Astrocyte (in vitro differentiated cells and primary cell): ENCODE measurements at regions not wholly inside any gene's neighbourhood (a gene's known extent, or its start where the extent isn't known, plus 50 kb on each side); places are given as distances from the start of the nearest gene placed in this dataset.
A peak's percentile ranks its signal among the peaks of the same experiment; 100 is the strongest.

Source experiments
- DNase-seq: peaks from one replicate; pipeline ENCODE4 v3.0.0-alpha.2; 2010; ENCODE audit warnings: low read depth
- FAIRE-seq: peaks from 2 replicates; lab custom pipeline; 2011; peaks lifted over from hg19 to GRCh38; lab: Jason Lieb, UNC
- H2AFZ ChIP-seq: 2 replicates; pipeline ENCODE4 v1.6.0; 2012; ENCODE audit warnings: low read depth, low read length, inconsistent platforms
- H3K27ac ChIP-seq: 2 replicates; pipeline ENCODE4 v1.5.1; 2011; ENCODE audit warnings: low read depth, low read length, inconsistent platforms
- H3K27me3 ChIP-seq: 2 replicates; pipeline ENCODE4 v1.6.0; 2011; ENCODE audit warnings: low read length, inconsistent platforms; ENCODE audit not compliant: insufficient read depth
- H3K36me3 ChIP-seq: 2 replicates; pipeline ENCODE4 v1.5.1; 2011; ENCODE audit warnings: low read length, inconsistent platforms; ENCODE audit not compliant: insufficient read depth
- H3K4me1 ChIP-seq: 2 replicates; pipeline ENCODE4 v1.5.1; 2011; ENCODE audit warnings: low read length, inconsistent platforms; ENCODE audit not compliant: insufficient read depth
- H3K4me2 ChIP-seq: 2 replicates; pipeline ENCODE4 v1.6.0; 2012; ENCODE audit warnings: low read length, inconsistent platforms
- H3K4me3 ChIP-seq: 2 replicates; pipeline ENCODE4 v1.5.1; 2011; ENCODE audit warnings: low read depth, mild to moderate bottlenecking, low read length, inconsistent platforms; ENCODE audit not compliant: insufficient read depth
- H3K79me2 ChIP-seq: 2 replicates; pipeline ENCODE4 v1.6.0; 2012; ENCODE audit warnings: mild to moderate bottlenecking, low read length, inconsistent platforms; ENCODE audit not compliant: insufficient read depth
- H3K9ac ChIP-seq: 2 replicates; pipeline ENCODE4 v1.6.0; 2012; ENCODE audit warnings: mild to moderate bottlenecking, low read length, inconsistent platforms
- H3K9me3 ChIP-seq: 2 replicates; pipeline ENCODE4 v1.5.1; 2012; ENCODE audit warnings: low read depth, mild to moderate bottlenecking, low read length, inconsistent platforms; ENCODE audit not compliant: insufficient read depth
- H4K20me1 ChIP-seq: 2 replicates; pipeline ENCODE4 v1.6.0; 2012; ENCODE audit warnings: low read length, inconsistent platforms; ENCODE audit not compliant: insufficient read depth
- H3K27ac Mint-ChIP-seq: one replicate; pipeline ENCODE4 v1.8.0; 2021; ENCODE audit warnings: mild to moderate bottlenecking, mixed read lengths; ENCODE audit not compliant: unreplicated experiment
- H3K27me3 Mint-ChIP-seq: one replicate; pipeline ENCODE4 v1.8.0; 2021; ENCODE audit warnings: low read depth, mixed read lengths; ENCODE audit not compliant: unreplicated experiment
- H3K36me3 Mint-ChIP-seq: one replicate; pipeline ENCODE4 v1.8.0; 2021; ENCODE audit warnings: low read depth, mixed read lengths; ENCODE audit not compliant: unreplicated experiment
- H3K4me1 Mint-ChIP-seq: one replicate; pipeline ENCODE4 v1.8.0; 2021; ENCODE audit warnings: low read depth, mixed read lengths; ENCODE audit not compliant: unreplicated experiment
- H3K4me3 Mint-ChIP-seq: one replicate; pipeline ENCODE4 v1.8.0; 2021; ENCODE audit warnings: mild to moderate bottlenecking, moderate library complexity, mixed read lengths; ENCODE audit not compliant: unreplicated experiment
- H3K9me3 Mint-ChIP-seq: one replicate; pipeline ENCODE4 v1.8.0; 2021; ENCODE audit warnings: mild to moderate bottlenecking, mixed read lengths; ENCODE audit not compliant: unreplicated experiment
- EZH2 ChIP-seq: IDR thresholded peaks from 2 replicates; pipeline ENCODE4 v1.6.1; 2012; ENCODE audit warnings: mild to moderate bottlenecking, low read length, inconsistent platforms; ENCODE audit not compliant: insufficient read depth
- TF ChIP-seq, protein P1 (sequence below): IDR thresholded peaks from 2 replicates; pipeline ENCODE4 v1.5.1; 2011; ENCODE audit warnings: low read depth, mild to moderate bottlenecking, inconsistent platforms, low read length, moderate library complexity; ENCODE audit not compliant: insufficient read depth

DNA sequence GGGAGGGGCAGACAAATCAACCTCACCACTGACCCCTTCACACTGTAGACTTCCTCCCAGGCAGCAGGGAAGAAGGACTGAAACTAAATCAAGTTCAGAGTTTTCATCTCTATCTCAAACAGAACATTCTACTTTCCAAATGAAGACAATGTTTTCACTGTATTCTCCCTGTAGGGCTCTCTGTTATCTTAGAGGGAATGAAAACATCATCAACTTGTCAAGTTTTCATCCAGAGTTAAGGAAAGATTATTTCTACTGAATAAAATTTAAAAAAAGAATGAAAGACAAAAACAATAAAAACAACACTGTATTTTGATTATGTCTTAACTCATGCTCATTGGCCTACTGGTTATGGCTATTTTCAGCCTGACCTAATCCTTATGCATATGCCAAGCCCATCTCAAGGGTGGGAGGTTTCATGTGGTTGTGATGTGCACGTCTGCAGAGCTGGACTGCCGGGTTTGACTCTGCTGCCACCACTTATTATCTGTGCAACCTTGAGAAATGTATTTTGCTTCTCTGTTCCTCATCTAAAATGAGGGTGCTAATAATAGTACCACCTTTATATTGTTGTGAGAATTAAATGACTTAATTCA lies 152.0 kb upstream of the AVPR1A start:
- TF ChIP-seq, protein P1, sequence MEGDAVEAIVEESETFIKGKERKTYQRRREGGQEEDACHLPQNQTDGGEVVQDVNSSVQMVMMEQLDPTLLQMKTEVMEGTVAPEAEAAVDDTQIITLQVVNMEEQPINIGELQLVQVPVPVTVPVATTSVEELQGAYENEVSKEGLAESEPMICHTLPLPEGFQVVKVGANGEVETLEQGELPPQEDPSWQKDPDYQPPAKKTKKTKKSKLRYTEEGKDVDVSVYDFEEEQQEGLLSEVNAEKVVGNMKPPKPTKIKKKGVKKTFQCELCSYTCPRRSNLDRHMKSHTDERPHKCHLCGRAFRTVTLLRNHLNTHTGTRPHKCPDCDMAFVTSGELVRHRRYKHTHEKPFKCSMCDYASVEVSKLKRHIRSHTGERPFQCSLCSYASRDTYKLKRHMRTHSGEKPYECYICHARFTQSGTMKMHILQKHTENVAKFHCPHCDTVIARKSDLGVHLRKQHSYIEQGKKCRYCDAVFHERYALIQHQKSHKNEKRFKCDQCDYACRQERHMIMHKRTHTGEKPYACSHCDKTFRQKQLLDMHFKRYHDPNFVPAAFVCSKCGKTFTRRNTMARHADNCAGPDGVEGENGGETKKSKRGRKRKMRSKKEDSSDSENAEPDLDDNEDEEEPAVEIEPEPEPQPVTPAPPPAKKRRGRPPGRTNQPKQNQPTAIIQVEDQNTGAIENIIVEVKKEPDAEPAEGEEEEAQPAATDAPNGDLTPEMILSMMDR = no peak
- TF ChIP-seq EZH2 = no peak
- Mint-ChIP-seq H3K27me3 (no peaks in the 10 kb centered on the region), H3K4me1 (peaks cover 26% of the 10 kb centered on the region), H3K4me3 (no peak overlapping the region), H3K27ac (peak overlapping the region; percentile 64), H3K36me3 (no peaks in the 10 kb centered on the region), H3K9me3 (peaks cover 3% of the 10 kb centered on the region)
- H3K36me3 ChIP-seq = no peaks in the 10 kb centered on the region
- H4K20me1 ChIP-seq = no peaks in the 10 kb centered on the region
- DNase-seq = no peak
- no peaks in the 10 kb centered on the region for H3K27me3 ChIP-seq
- H2AFZ ChIP-seq = no peak overlapping the region
- peaks cover 12% of the 10 kb centered on the region for H3K4me1 ChIP-seq
- H3K79me2 ChIP-seq = no peaks in the 10 kb centered on the region
- H3K9ac ChIP-seq = no peak overlapping the region
- no peak for FAIRE-seq
- no peak overlapping the region for H3K4me3 ChIP-seq
- peak overlapping the region; percentile 18 for H3K4me2 ChIP-seq
- no peak overlapping the region for H3K27ac ChIP-seq
- no peaks in the 10 kb centered on the region for H3K9me3 ChIP-seq

DNA sequence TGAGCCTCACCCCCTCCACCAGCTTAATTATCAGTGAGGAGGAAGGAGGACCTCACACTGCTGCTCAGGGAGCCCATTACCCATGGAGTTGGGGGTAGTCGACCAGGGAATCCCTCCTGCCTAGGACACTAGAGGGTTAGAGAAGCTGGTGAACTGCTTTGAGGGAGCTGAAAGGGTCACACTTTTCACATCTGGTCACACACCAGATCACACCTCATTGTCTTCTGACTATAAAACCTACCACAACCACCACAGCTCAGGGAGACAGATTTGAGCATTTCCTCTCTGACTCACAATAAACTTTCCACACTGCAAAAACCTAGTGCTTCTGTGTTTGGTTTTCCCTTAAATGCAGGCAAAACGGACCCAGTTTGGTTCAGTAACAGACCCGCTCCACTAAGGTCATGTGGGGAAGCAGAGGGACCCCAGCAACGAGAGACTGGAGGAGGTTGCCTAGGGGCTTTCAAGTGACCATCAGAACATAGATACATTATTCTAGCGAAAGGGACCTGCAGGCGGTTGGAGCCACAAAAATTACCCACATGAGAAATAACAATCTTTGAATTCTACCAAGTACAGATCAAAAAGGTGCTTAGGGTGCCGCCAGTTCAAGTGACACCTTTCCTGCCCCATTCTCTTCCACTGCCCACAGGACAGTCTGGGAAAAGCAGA lies 151.4 kb upstream of the AVPR1A start:
- DNase-seq (no peak), FAIRE-seq (no peak)
- Mint-ChIP-seq H3K9me3 (peaks cover 3% of the 10 kb centered on the region), H3K4me1 (peaks cover 26% of the 10 kb centered on the region), H3K4me3 (no peak overlapping the region), H3K36me3 (no peaks in the 10 kb centered on the region), H3K27ac (peak overlapping the region; percentile 64), H3K27me3 (no peaks in the 10 kb centered on the region)
- H3K4me1 ChIP-seq = peaks cover 12% of the 10 kb centered on the region
- no peak overlapping the region for H2AFZ ChIP-seq
- no peak overlapping the region for H3K9ac ChIP-seq
- peak overlapping the region; percentile 18 for H3K4me2 ChIP-seq
- H3K36me3 ChIP-seq = no peaks in the 10 kb centered on the region
- no peaks in the 10 kb centered on the region for H4K20me1 ChIP-seq
- no peak overlapping the region for H3K4me3 ChIP-seq
- no peaks in the 10 kb centered on the region for H3K27me3 ChIP-seq
- peak overlapping the region; percentile 21 for H3K27ac ChIP-seq
- no peaks in the 10 kb centered on the region for H3K9me3 ChIP-seq
- no peaks in the 10 kb centered on the region for H3K79me2 ChIP-seq
- TF ChIP-seq EZH2 = no peak
- TF ChIP-seq, protein P1 = no peak

DNA sequence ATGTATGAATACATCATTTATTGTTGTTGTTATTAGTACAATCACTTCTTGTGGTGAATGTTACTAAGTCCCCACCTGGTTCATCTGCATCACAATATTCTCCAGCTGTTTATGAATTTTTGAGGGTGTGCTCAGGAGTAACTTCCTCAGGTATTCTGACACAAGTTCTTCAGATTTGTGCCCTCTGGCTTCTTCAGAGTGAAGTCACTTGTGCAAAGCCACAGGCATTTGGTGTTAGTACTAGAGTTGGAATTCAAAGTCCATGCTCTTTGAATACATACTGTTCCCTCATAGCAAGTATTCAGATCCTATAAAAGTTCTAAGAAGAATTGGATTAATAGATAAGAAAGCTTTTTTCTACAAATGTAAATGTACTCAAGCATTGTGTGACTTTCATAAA lies 150.3 kb upstream of the AVPR1A start:
- Histone ChIP-seq H3K4me2 (peak overlapping the region; percentile 7), H3K4me3 (no peak overlapping the region), H3K36me3 (no peaks in the 10 kb centered on the region), H3K9ac (no peak overlapping the region), H3K9me3 (no peaks in the 10 kb centered on the region), H3K79me2 (no peaks in the 10 kb centered on the region), H3K27me3 (no peaks in the 10 kb centered on the region), H4K20me1 (no peaks in the 10 kb centered on the region), H3K27ac (no peak overlapping the region), H2AFZ (no peak overlapping the region), H3K4me1 (peaks cover 12% of the 10 kb centered on the region)
- no peak overlapping the region for H3K4me3 Mint-ChIP-seq
- H3K9me3 Mint-ChIP-seq = peaks cover 3% of the 10 kb centered on the region
- DNase-seq (no peak), FAIRE-seq (no peak)
- H3K36me3 Mint-ChIP-seq = no peaks in the 10 kb centered on the region
- TF ChIP-seq, protein P1 = no peak
- TF ChIP-seq EZH2 = no peak
- peaks cover 26% of the 10 kb centered on the region for H3K4me1 Mint-ChIP-seq
- no peaks in the 10 kb centered on the region for H3K27me3 Mint-ChIP-seq
- H3K27ac Mint-ChIP-seq = peak overlapping the region; percentile 38
